Lower lobe of right lung (tissue), 2 donors: ENCODE measurements at regions not wholly inside any gene's neighbourhood (a gene's known extent, or its start where the extent isn't known, plus 50 kb on each side); places are given as distances from the start of the nearest gene placed in this dataset.

Source experiments
- ATAC-seq, 2 donors: fragments of 200-7000 bp; cut with Tn5 transposase; one replicate each; pipeline ENCODE4 v1.9.1; 2020 to 2022; ENCODE audit warnings: mild to moderate bottlenecking in 2 of 2, moderate library complexity in 2 of 2
- DNase-seq: peaks from one replicate; pipeline ENCODE4 v3.0.0-alpha.2; 2020
- H3K27ac ChIP-seq: fragments of 200-600 bp; one replicate; pipeline ENCODE4 v1.8.0; 2022
- H3K27me3 ChIP-seq: fragments of 200-600 bp; one replicate; pipeline ENCODE4 v1.8.0; 2022; ENCODE audit warnings: low read depth
- H3K36me3 ChIP-seq: fragments of 200-600 bp; one replicate; pipeline ENCODE4 v1.8.0; 2022; ENCODE audit warnings: mild to moderate bottlenecking
- H3K4me1 ChIP-seq: fragments of 200-600 bp; one replicate; pipeline ENCODE4 v1.8.0; 2022
- H3K4me3 ChIP-seq: fragments of 200-600 bp; one replicate; pipeline ENCODE4 v1.8.0; 2022; ENCODE audit warnings: mild to moderate bottlenecking
- H3K9me3 ChIP-seq: fragments of 200-600 bp; one replicate; pipeline ENCODE4 v1.8.0; 2022
- intact Hi-C: fragments of 100-400 bp; cut with DNase I; formaldehyde crosslinking; loops from one replicate; pipeline ENCODE4 v1.11.0; 2022
- TF ChIP-seq, protein P1 (sequence below): fragments of 200-600 bp; IDR thresholded peaks from one replicate; pipeline ENCODE4 v1.8.0; 2022; ENCODE audit warnings: antibody characterized with exemption, mild to moderate bottlenecking
- donor health status: DM: no; HTN: yes; CAD: no; lungs with severe emphysema.

DNA sequence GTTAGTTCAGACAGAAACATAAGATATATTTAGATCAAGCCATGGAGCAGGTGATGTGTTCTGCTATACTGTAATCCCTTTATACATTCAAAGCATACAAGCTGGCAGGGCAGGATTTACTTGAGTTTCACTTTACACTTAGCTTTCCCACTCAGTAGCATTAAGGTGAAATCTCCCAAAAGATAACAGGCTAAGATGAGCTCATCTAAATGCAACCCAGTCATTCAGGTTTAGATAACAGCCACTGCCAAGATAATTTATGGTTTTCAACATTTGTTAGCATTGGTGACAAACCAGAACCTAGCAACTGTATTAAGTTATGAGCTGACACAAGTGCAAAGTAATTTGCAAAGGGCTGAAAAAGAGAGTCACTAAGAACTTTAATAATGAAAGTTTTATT, 925.1 kb upstream of the ATXN7L3B start:
- TF ChIP-seq, protein P1, sequence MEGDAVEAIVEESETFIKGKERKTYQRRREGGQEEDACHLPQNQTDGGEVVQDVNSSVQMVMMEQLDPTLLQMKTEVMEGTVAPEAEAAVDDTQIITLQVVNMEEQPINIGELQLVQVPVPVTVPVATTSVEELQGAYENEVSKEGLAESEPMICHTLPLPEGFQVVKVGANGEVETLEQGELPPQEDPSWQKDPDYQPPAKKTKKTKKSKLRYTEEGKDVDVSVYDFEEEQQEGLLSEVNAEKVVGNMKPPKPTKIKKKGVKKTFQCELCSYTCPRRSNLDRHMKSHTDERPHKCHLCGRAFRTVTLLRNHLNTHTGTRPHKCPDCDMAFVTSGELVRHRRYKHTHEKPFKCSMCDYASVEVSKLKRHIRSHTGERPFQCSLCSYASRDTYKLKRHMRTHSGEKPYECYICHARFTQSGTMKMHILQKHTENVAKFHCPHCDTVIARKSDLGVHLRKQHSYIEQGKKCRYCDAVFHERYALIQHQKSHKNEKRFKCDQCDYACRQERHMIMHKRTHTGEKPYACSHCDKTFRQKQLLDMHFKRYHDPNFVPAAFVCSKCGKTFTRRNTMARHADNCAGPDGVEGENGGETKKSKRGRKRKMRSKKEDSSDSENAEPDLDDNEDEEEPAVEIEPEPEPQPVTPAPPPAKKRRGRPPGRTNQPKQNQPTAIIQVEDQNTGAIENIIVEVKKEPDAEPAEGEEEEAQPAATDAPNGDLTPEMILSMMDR: no peak
- H3K4me3 ChIP-seq: no peak overlapping the region
- no peak for ATAC-seq
- no peaks in the 10 kb centered on the region for H3K27me3 ChIP-seq
- no peaks in the 10 kb centered on the region for H3K36me3 ChIP-seq
- no peak overlapping the region for H3K27ac ChIP-seq
- no peaks in the 10 kb centered on the region for H3K4me1 ChIP-seq
- no peak for DNase-seq
- no peaks in the 10 kb centered on the region for H3K9me3 ChIP-seq
- intact Hi-C loops: no loop called here

DNA sequence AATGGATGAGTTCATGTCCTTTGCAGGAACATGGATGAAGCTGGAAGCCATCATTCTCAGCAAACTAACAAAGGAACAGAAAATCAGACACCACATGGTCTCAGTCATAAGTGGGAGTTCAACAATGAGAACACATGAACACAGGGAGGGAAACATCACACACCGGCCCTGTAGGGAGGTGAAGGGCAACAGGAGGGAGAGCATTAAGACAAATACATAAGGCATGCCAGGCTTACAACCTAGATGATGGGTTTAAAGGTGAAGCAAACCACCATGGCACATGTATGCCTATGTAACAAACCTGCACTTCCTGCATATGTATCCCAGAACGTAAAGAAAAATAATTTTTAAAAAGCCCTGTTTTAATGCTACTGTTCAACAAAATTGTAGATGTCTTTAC, 914.2 kb upstream of the ATXN7L3B start:
- H3K36me3 ChIP-seq: no peaks in the 10 kb centered on the region
- intact Hi-C loops: no loop called here
- no peaks in the 10 kb centered on the region for H3K4me1 ChIP-seq
- H3K27ac ChIP-seq: no peak overlapping the region
- no peaks in the 10 kb centered on the region for H3K27me3 ChIP-seq
- no peak for DNase-seq
- TF ChIP-seq, protein P1: no peak
- H3K4me3 ChIP-seq: no peak overlapping the region
- no peaks in the 10 kb centered on the region for H3K9me3 ChIP-seq
- ATAC-seq: no peak

DNA sequence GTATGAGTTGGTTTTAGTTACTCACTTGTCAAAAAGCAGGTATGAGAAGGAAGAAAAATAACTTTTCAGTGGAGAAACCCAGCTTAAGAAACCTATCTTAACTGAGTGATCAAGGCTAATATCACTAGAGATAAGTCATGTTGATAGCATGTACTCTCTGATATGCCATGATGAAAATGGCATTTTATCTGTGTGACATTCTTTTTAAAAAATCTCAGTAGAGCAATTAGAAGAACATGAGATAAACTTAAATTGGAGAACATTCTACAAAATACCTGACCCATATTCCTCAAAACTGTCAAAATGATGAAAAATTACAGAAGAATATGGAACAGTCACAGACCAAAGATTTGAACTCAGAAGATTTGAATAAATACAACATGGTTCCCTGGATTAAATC, 912.4 kb upstream of the ATXN7L3B start:
- H3K36me3 ChIP-seq: no peaks in the 10 kb centered on the region
- DNase-seq (no peak), ATAC-seq (no peak)
- no peaks in the 10 kb centered on the region for H3K9me3 ChIP-seq
- no peaks in the 10 kb centered on the region for H3K27me3 ChIP-seq
- intact Hi-C loops: no loop called here
- H3K27ac ChIP-seq: no peak overlapping the region
- H3K4me3 ChIP-seq: no peak overlapping the region
- TF ChIP-seq, protein P1: no peak
- H3K4me1 ChIP-seq: no peaks in the 10 kb centered on the region

DNA sequence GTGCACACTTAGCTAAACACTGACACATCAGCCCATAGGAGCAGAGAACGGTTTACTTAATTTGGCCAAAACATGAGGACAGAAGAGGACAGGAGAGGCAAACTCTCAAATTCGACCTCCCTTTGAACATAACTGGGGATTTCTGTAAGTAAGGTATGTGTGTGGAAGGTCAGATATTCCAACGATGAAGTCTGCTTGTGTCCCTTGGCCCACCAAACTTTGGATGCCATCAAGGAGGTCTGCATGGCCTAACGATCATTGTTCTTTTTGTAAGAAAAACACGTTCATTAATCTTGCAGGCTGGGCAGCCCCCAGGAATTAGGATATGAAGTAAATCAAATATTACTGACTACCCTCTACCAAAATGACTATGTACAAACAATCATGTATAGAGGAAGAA, 908.5 kb upstream of the ATXN7L3B start:
- ATAC-seq: no peak
- intact Hi-C loops: no loop called here

DNA sequence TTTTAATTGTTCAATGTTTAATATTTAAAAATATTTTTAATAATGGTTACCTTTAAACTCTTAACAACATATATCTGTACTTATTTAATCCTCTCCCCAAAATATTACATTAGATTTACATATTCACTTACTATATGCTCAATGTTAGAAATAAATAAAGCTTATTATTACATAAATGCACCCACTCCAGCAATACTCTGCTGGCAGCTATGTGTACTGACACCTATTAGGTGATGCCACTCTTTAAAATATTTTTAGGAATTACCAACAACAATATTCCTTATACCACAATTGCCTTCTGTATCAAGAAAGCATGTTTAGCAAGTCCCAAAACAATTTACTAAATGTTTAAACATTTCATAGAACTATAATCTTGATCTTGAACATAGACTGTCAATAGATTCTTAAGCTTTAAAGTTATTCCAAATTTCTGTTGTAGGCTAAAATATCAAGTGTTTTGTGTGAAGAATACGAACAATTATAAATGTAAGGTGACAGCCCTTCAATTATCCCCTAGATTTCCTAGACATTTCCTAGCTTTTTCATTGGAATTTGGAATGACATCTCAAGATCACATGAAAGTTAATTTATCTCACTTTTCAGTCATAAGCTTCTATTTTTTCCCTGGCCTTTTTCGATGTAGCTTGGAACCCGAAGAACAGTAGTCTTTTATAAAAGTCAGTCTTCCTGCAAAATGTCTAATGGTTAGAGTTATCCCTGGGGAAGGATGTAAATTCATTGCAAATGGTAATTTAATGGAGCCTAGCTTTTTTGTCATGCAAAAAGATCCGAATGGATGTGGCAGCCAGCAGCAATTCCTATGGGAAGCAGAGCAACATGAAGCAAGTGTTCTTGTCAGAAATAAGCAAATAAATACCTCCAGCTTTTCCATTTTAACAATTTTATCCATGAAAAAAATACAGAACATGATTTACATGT, 907.5 kb upstream of the ATXN7L3B start:
- DNase-seq (no peak), ATAC-seq (no peak)
- no peaks in the 10 kb centered on the region for H3K36me3 ChIP-seq
- TF ChIP-seq, protein P1: no peak
- intact Hi-C loops: no loop called here
- no peaks in the 10 kb centered on the region for H3K27me3 ChIP-seq
- no peaks in the 10 kb centered on the region for H3K9me3 ChIP-seq
- no peak overlapping the region for H3K27ac ChIP-seq
- H3K4me3 ChIP-seq: no peak overlapping the region
- no peaks in the 10 kb centered on the region for H3K4me1 ChIP-seq

More for the DNA sequence above, 908.5 kb upstream of the ATXN7L3B start:
- H3K4me1 ChIP-seq: no peaks in the 10 kb centered on the region
- no peak overlapping the region for H3K27ac ChIP-seq
- no peak for DNase-seq
- H3K27me3 ChIP-seq: no peaks in the 10 kb centered on the region
- no peaks in the 10 kb centered on the region for H3K36me3 ChIP-seq
- no peaks in the 10 kb centered on the region for H3K9me3 ChIP-seq
- TF ChIP-seq, protein P1: no peak
- H3K4me3 ChIP-seq: no peak overlapping the region
